ENCODE measurements at regions not wholly inside any gene's neighbourhood (a gene's known extent, or its start where the extent isn't known, plus 50 kb on each side); places are given as distances from the start of the nearest gene placed in this dataset.

DNA sequence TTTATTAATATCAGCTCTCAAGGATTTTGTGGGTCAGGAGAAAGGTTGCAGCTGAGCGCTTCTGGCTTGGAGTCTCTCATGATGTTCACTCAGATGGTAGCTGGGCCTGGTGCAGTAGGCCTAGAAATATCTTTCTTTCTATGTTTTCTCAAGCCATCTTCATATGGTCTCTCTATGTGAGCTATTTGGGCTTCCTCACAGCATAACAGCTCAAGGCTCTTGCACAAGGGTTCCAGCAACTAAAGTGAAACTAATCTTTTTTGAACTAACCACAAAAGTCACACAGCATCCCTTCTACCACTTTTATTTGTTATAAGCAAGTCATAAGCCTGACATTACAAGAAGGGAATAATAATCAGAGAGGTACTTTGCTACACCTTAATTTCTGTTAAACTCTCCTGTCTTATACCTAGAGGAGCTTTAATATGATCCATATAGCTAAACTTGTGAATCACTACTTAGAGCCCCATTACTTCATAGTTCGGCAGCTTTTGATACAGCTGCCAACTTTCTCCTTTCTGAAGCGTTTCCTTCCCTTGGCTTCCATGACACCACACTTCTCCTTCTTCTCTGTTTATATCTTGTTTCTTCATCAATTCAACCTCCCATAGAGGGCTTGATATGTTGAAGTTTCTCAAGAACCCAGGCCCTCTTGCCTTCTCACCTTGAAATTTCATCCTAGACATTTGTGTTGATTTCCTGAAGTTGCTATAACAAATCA is 720.2 kb downstream of the LTN1 start:
- Histone ChIP-seq H3K4me2 (ENCODE audit: low read length) (no peak overlapping the region), H3K9ac (ENCODE audit: low read depth, low read length) (no peak overlapping the region), H3K27me3 (ENCODE audit: control insufficient read depth, insufficient read depth, low read length) (no peaks in the 10 kb centered on the region), H3K4me3 (ENCODE audit: low read length) (no peak overlapping the region), H3K36me3 (ENCODE audit: insufficient read depth, low read length) (no peaks in the 10 kb centered on the region), H3K9me3 (replicated peaks; ENCODE audit: low read length) (no peaks in the 10 kb centered on the region), H3K4me1 (ENCODE audit: control insufficient read depth, insufficient read depth, low read length) (no peaks in the 10 kb centered on the region)

DNA sequence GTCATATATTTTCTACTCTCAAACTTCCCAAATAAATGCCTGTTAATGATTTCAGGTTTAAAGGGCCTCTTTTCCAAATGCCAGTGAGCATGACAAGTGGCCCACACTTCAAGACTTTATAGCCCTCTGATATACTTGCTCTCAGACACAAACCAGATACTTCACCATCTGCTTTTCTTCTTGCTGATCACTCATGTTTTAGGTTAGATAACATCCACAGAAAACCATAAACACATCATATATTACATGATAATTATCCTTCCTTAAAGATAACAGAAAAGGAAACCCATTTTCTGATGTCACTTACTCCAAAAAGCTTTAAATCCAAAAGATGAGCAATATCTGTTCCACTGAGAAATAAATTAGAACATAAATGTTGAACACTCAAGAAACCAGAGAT is 723.5 kb downstream of the LTN1 start:
- no peaks in the 10 kb centered on the region for H3K4me1 ChIP-seq (ENCODE audit: control insufficient read depth, insufficient read depth, low read length)
- no peak overlapping the region for H3K9ac ChIP-seq (ENCODE audit: low read depth, low read length)
- H3K4me2 ChIP-seq (ENCODE audit: low read length) = no peak overlapping the region
- H3K4me3 ChIP-seq (ENCODE audit: low read length) = no peak overlapping the region
- no peaks in the 10 kb centered on the region for H3K27me3 ChIP-seq (ENCODE audit: control insufficient read depth, insufficient read depth, low read length)
- no peaks in the 10 kb centered on the region for H3K36me3 ChIP-seq (ENCODE audit: insufficient read depth, low read length)
- H3K9me3 ChIP-seq (replicated peaks; ENCODE audit: low read length) = no peaks in the 10 kb centered on the region

DNA sequence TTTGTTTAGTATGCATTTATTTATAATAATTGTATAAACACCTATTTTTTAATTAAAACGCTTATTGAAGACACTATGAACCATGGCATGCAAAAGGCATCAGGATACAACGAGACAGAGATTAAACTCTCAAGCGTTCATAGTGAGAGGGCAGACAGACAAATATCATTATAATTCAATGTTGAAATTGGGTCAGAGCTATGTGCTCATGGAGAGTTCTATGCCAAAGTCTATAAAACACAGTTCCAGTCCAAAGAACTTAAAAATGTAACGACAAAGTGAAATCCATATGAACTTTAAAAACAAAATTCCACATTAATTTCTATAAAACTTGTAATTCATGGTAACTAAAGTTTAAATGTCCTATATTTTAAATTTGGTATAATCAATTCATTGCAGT is 724.0 kb downstream of the LTN1 start:
- H3K9ac ChIP-seq (ENCODE audit: low read depth, low read length) = no peak overlapping the region
- no peaks in the 10 kb centered on the region for H3K36me3 ChIP-seq (ENCODE audit: insufficient read depth, low read length)
- H3K9me3 ChIP-seq (replicated peaks; ENCODE audit: low read length) = no peaks in the 10 kb centered on the region
- H3K27me3 ChIP-seq (ENCODE audit: control insufficient read depth, insufficient read depth, low read length) = no peaks in the 10 kb centered on the region
- H3K4me3 ChIP-seq (ENCODE audit: low read length) = no peak overlapping the region
- no peaks in the 10 kb centered on the region for H3K4me1 ChIP-seq (ENCODE audit: control insufficient read depth, insufficient read depth, low read length)
- no peak overlapping the region for H3K4me2 ChIP-seq (ENCODE audit: low read length)

DNA sequence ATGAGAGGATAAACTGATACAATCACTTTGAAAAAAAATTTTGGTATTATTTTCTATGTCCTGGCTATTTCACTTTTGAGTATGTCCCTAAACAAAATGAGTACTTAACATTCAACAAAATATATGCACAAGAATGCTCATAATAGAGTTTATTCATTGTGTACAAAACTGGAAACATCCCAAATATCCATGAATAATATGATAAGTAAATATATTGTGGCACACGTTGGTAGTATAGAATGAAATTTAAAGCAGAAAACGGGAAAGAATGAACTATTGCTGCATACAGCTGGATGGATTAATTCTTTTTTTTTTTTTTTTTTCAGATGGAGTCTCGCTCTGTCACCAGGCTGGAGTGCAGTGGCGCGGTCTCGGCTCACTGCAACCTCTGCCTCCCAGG is 725.2 kb downstream of the LTN1 start:
- Histone ChIP-seq H3K4me3 (ENCODE audit: low read length) (no peak overlapping the region), H3K4me2 (ENCODE audit: low read length) (no peak overlapping the region), H3K36me3 (ENCODE audit: insufficient read depth, low read length) (no peaks in the 10 kb centered on the region), H3K9me3 (replicated peaks; ENCODE audit: low read length) (no peaks in the 10 kb centered on the region), H3K4me1 (ENCODE audit: control insufficient read depth, insufficient read depth, low read length) (no peaks in the 10 kb centered on the region), H3K27me3 (ENCODE audit: control insufficient read depth, insufficient read depth, low read length) (no peaks in the 10 kb centered on the region), H3K9ac (ENCODE audit: low read depth, low read length) (no peak overlapping the region)

DNA sequence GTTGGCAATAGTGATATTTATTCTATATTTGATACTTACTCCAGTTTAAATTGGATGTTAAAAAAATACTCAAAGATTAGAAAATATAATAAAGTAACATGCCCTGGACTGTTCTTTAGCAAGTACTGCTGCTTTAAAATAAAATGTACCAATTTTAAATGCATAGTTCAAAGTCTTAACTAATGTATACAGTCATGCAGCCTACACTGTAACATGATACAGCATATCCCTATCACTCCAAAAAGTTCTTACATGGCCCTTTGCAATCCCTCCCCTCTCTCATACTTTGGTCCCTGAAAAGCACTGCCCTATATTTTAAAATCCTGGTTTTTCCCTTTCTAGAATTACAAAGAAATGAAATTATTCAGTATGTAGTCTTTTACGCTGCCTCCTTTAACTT is 726.6 kb downstream of the LTN1 start:
- Histone ChIP-seq H3K36me3 (ENCODE audit: insufficient read depth, low read length) (no peaks in the 10 kb centered on the region), H3K9me3 (replicated peaks; ENCODE audit: low read length) (no peaks in the 10 kb centered on the region), H3K27me3 (ENCODE audit: control insufficient read depth, insufficient read depth, low read length) (no peaks in the 10 kb centered on the region), H3K9ac (ENCODE audit: low read depth, low read length) (no peak overlapping the region), H3K4me2 (ENCODE audit: low read length) (no peak overlapping the region), H3K4me1 (ENCODE audit: control insufficient read depth, insufficient read depth, low read length) (no peaks in the 10 kb centered on the region), H3K4me3 (ENCODE audit: low read length) (no peak overlapping the region)

DNA sequence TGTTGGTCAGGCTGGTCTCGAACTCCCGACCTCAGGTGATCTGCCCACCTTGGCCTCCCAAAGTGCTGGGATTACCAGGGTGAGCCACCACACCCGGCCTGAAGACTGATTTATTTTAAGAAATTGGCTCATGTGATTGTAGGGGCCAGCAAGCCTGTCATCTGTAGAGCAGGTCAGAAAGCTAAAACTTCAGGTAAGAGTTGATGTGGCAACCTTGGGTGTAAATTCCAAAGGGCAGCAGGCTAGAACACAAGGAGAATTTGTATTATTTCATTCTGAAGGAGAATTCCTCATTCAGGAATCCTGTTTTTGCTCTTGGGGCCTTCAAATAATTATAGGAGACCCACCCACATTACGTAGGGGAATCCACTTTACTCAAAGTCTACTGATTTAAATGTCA is 728.7 kb downstream of the LTN1 start:
- H3K9me3 ChIP-seq (replicated peaks; ENCODE audit: low read length) = no peaks in the 10 kb centered on the region
- H3K4me3 ChIP-seq (ENCODE audit: low read length) = no peak overlapping the region
- H3K36me3 ChIP-seq (ENCODE audit: insufficient read depth, low read length) = no peaks in the 10 kb centered on the region
- H3K27me3 ChIP-seq (ENCODE audit: control insufficient read depth, insufficient read depth, low read length) = no peaks in the 10 kb centered on the region
- H3K4me1 ChIP-seq (ENCODE audit: control insufficient read depth, insufficient read depth, low read length) = no peaks in the 10 kb centered on the region
- H3K9ac ChIP-seq (ENCODE audit: low read depth, low read length) = no peak overlapping the region
- H3K4me2 ChIP-seq (ENCODE audit: low read length) = no peak overlapping the region

DNA sequence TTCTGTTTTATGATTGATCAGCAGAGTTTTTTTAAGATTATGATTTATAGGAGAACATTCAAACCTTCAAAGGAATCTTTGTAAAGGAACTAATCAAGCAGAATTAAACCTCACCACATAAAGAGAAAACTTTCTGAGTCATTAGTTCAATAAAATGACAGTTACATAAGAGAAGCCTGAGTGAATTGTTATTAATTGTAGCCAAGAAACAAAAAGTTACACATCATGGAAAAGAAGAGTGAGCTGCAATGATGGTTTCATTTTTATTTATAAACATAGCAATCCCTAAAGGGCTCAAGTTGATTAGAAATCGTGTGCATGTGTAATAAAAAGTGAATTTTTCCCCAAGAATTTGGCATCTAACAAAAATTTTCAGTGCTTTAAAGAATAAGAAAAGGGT is 731.4 kb downstream of the LTN1 start:
- Histone ChIP-seq H3K9me3 (replicated peaks; ENCODE audit: low read length) (no peaks in the 10 kb centered on the region), H3K36me3 (ENCODE audit: insufficient read depth, low read length) (no peaks in the 10 kb centered on the region), H3K27me3 (ENCODE audit: control insufficient read depth, insufficient read depth, low read length) (no peaks in the 10 kb centered on the region), H3K9ac (ENCODE audit: low read depth, low read length) (no peak overlapping the region), H3K4me1 (ENCODE audit: control insufficient read depth, insufficient read depth, low read length) (no peaks in the 10 kb centered on the region), H3K4me2 (ENCODE audit: low read length) (no peak overlapping the region), H3K4me3 (ENCODE audit: low read length) (no peak overlapping the region)

DNA sequence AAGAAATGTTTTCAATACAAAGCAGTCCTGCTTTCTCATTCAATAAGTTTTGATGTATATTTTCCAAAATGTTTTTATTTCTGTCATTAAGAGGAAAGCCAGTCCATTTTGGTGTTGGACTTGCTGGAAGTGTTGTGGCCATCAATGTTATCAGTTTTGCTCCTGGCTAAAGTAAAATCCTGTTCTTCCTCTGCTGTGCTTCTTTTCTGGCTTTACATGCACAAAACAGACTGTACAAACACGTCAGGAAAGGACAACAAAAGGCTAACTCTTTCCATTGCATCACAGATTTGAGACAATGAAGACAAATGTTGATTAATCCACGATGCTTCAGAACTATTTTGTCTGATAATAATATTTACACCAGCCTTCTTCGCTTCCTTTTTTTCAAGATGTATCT is 735.4 kb downstream of the LTN1 start:
- H3K4me3 ChIP-seq (ENCODE audit: low read length) = no peak overlapping the region
- no peaks in the 10 kb centered on the region for H3K27me3 ChIP-seq (ENCODE audit: control insufficient read depth, insufficient read depth, low read length)
- H3K4me2 ChIP-seq (ENCODE audit: low read length) = no peak overlapping the region
- H3K4me1 ChIP-seq (ENCODE audit: control insufficient read depth, insufficient read depth, low read length) = peaks cover 16% of the 10 kb centered on the region
- no peaks in the 10 kb centered on the region for H3K36me3 ChIP-seq (ENCODE audit: insufficient read depth, low read length)
- H3K9ac ChIP-seq (ENCODE audit: low read depth, low read length) = no peak overlapping the region
- H3K9me3 ChIP-seq (replicated peaks; ENCODE audit: low read length) = no peaks in the 10 kb centered on the region

DNA sequence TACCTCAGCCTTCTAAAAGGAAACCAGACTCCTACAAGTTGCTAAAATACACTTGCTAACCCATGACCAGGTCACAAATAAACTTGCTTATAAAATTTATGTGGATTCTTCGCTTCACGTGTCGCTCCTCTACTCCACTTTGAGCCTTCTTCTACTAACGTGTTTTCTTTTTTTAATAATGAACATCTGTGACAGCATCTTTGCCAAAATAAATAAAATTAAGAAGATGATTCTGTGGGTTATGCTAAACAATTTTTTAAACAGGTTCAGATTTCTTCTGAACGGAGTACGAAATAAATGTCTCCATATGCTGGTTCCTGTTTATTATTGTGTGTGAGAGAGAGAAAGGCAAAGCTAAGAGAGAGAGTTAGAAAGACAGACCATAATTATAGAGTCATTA is 735.8 kb downstream of the LTN1 start:
- Histone ChIP-seq H3K4me2 (ENCODE audit: low read length) (no peak overlapping the region), H3K4me1 (ENCODE audit: control insufficient read depth, insufficient read depth, low read length) (peaks cover 16% of the 10 kb centered on the region), H3K27me3 (ENCODE audit: control insufficient read depth, insufficient read depth, low read length) (no peaks in the 10 kb centered on the region), H3K9me3 (replicated peaks; ENCODE audit: low read length) (no peaks in the 10 kb centered on the region), H3K4me3 (ENCODE audit: low read length) (no peak overlapping the region), H3K9ac (ENCODE audit: low read depth, low read length) (no peak overlapping the region), H3K36me3 (ENCODE audit: insufficient read depth, low read length) (no peaks in the 10 kb centered on the region)

DNA sequence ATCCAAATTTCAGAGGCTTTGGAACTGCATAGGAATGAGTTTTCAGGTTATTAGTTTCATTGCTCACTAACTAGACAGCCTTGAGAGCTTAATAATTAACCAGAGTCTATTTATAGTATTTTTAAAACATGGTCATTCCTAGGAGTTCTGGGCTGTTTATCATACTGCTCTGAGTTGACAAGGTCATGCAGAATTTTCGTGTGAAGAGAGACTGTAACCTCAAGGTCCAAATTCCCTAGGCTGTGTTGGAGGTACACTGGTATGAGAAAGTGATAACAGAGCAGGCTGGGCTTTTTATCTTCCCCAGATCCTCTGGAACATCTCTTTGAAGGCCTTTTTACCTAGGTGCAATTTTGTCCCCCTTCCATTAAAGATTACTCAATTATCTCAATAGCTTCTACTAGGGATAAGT is 736.3 kb downstream of the LTN1 start:
- no peak overlapping the region for H3K4me3 ChIP-seq (ENCODE audit: low read length)
- peaks cover 16% of the 10 kb centered on the region for H3K4me1 ChIP-seq (ENCODE audit: control insufficient read depth, insufficient read depth, low read length)
- no peak overlapping the region for H3K4me2 ChIP-seq (ENCODE audit: low read length)
- no peaks in the 10 kb centered on the region for H3K9me3 ChIP-seq (replicated peaks; ENCODE audit: low read length)
- no peaks in the 10 kb centered on the region for H3K27me3 ChIP-seq (ENCODE audit: control insufficient read depth, insufficient read depth, low read length)
- H3K36me3 ChIP-seq (ENCODE audit: insufficient read depth, low read length) = no peaks in the 10 kb centered on the region
- H3K9ac ChIP-seq (ENCODE audit: low read depth, low read length) = no peak overlapping the region

DNA sequence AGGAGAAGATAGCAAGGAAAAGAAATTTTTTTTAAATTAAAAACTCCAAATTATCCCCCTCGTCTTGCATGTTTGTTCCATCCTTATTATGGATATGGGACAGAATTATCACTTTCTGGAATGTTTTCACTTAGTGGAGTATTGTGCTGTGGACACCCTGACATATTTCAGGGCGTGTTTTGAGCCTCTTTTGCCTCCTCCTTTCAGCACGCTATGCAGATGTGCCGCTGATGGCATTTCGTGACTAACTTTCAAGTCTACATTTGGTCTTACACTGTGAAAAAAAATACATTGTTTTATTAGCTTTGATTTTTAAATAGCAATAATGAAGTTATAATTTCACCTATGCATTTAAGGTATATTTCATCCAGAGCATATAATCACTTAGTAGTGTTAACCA is 738.7 kb downstream of the LTN1 start:
- H3K9me3 ChIP-seq (replicated peaks; ENCODE audit: low read length) = no peaks in the 10 kb centered on the region

DNA sequence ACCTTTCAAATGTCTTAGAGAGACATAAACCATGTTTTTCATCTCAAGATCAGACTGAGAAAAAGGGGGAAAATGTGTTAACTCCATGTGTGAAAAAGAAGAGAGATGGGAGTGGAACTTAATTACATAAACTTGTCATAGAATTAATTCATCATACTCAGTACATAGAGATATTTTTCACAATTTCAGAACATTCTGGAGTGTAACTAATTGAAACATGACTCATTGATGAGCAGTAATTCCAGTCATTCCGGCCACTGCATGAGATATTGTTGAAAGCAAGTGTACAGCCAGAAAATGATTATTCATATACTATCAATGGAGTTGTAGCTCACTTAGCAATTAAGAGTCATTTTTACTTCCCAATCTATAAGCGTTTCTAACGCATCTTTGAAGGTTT is 739.3 kb downstream of the LTN1 start:
- Histone ChIP-seq H3K36me3 (ENCODE audit: insufficient read depth, low read length) (no peaks in the 10 kb centered on the region), H3K9me3 (replicated peaks; ENCODE audit: low read length) (no peaks in the 10 kb centered on the region), H3K4me1 (ENCODE audit: control insufficient read depth, insufficient read depth, low read length) (peaks cover 19% of the 10 kb centered on the region), H3K4me2 (ENCODE audit: low read length) (peak overlapping the region; percentile 14), H3K4me3 (ENCODE audit: low read length) (no peak overlapping the region), H3K27me3 (ENCODE audit: control insufficient read depth, insufficient read depth, low read length) (no peaks in the 10 kb centered on the region), H3K9ac (ENCODE audit: low read depth, low read length) (peak overlapping the region; percentile 5)

More for the DNA sequence above, 738.7 kb downstream of the LTN1 start:
- Histone ChIP-seq H3K27me3 (ENCODE audit: control insufficient read depth, insufficient read depth, low read length) (no peaks in the 10 kb centered on the region), H3K36me3 (ENCODE audit: insufficient read depth, low read length) (no peaks in the 10 kb centered on the region), H3K9ac (ENCODE audit: low read depth, low read length) (no peak overlapping the region), H3K4me1 (ENCODE audit: control insufficient read depth, insufficient read depth, low read length) (peaks cover 16% of the 10 kb centered on the region), H3K4me2 (ENCODE audit: low read length) (no peak overlapping the region), H3K4me3 (ENCODE audit: low read length) (no peak overlapping the region)

Data from skeletal muscle satellite cell (primary cell).